A549 (cell line): ENCODE measurements at regions not wholly inside any gene's neighbourhood (a gene's known extent, or its start where the extent isn't known, plus 50 kb on each side); places are given as distances from the start of the nearest gene placed in this dataset.

Experiments
- POLR2A ChIP-seq: IDR thresholded peaks from 2 replicates; pipeline ENCODE4 v1.6.1; 2012; ENCODE audit warnings: mild to moderate bottlenecking, low read length
- TF ChIP-seq, protein P1 (sequence below): fragments of >200 bp; sonication (Bioruptor Twin); formaldehyde crosslinking; IDR thresholded peaks from 3 replicates; pipeline ENCODE4 v1.5.1; 2016

DNA sequence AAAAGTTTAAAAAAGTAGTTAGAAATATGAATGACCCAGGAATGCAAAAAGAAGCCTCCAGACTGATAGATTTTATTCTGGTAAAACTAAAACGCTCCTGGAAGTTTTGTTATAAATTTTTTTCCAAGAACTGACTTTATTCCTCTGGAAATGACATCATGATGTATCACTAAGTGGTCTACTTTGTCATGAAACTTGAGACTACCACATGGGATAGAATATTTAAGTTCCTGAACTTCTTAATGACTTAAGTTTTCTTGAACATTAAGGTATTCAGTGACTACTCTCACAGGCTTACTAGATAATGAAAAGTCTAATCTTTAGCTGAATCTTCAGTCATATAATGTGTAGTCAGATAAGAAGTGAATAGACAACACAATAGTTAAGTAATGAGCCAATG lies 842.2 kb downstream of the USP25 start:
- TF ChIP-seq, protein P1, sequence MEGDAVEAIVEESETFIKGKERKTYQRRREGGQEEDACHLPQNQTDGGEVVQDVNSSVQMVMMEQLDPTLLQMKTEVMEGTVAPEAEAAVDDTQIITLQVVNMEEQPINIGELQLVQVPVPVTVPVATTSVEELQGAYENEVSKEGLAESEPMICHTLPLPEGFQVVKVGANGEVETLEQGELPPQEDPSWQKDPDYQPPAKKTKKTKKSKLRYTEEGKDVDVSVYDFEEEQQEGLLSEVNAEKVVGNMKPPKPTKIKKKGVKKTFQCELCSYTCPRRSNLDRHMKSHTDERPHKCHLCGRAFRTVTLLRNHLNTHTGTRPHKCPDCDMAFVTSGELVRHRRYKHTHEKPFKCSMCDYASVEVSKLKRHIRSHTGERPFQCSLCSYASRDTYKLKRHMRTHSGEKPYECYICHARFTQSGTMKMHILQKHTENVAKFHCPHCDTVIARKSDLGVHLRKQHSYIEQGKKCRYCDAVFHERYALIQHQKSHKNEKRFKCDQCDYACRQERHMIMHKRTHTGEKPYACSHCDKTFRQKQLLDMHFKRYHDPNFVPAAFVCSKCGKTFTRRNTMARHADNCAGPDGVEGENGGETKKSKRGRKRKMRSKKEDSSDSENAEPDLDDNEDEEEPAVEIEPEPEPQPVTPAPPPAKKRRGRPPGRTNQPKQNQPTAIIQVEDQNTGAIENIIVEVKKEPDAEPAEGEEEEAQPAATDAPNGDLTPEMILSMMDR = no peak
- no peak for TF ChIP-seq POLR2A
